Ovary (tissue), 7 donors: ENCODE measurements at regions not wholly inside any gene's neighbourhood (a gene's known extent, or its start where the extent isn't known, plus 50 kb on each side); places are given as distances from the start of the nearest gene placed in this dataset.

Experiments
- DNase-seq, 5 donors: peaks; one replicate each; pipeline ENCODE4 v3.0.0-alpha.2; 2019 to 2020
- H3K27ac ChIP-seq, 2 donors: fragments of 200-600 bp; one replicate each; pipeline versions ENCODE4 v1.5.1 to v1.8.0; 2019 to 2022
- H3K27me3 ChIP-seq: fragments of 200-600 bp; one replicate; pipeline ENCODE4 v1.8.0; 2022
- H3K36me3 ChIP-seq: fragments of 200-600 bp; sonication (generic); one replicate; pipeline ENCODE4 v1.5.1; 2019
- H3K4me1 ChIP-seq: one replicate; pipeline ENCODE4 v1.8.1; 2013; ENCODE audit warnings: mild to moderate bottlenecking, moderate library complexity; ENCODE audit not compliant: insufficient read depth
- H3K4me3 ChIP-seq: fragments of 200-600 bp; sonication (generic); one replicate; pipeline ENCODE4 v1.5.1; 2017
- H3K9me3 ChIP-seq, 2 donors: fragments of 200-600 bp in 1 of 2; sonication (generic) in 1 of 2; one replicate each; pipeline versions ENCODE4 v1.5.1 to v1.8.1; 2013 to 2019; ENCODE audit warnings: mild to moderate bottlenecking in 1 of 2, moderate library complexity in 1 of 2
- EP300 ChIP-seq: sonication (generic); formaldehyde crosslinking; IDR thresholded peaks from one replicate; pipeline ENCODE4 v1.6.1; 2017; ENCODE audit warnings: antibody characterized with exemption
- POLR2A ChIP-seq: fragments of 450-650 bp; IDR thresholded peaks from one replicate; pipeline ENCODE4 v1.6.1; 2017; ENCODE audit warnings: antibody characterized with exemption, mild to moderate bottlenecking, moderate library complexity
- WGBS, 3 donors: extraction: QIAGEN DNeasy Blood & Tissue Kit in 1 of 3; methylation state at CpG; one replicate each; pipeline versions ENCODE4 v1.1.5 to v1.1.7; 2013 to 2017; 5-methylcytosine and 5-hydroxymethylcytosine counted together
- intact Hi-C, 4 donors: fragments of 100-400 bp; cut with DNase I; formaldehyde crosslinking; loops; one replicate each; pipeline versions ENCODE4 v1.11.0 to v1.15.1; 2022 to 2023
- TF ChIP-seq, protein P1 (sequence below), 3 donors: fragments of 450-650 bp in 2 of 3; fragments of 200-600 bp in 1 of 3; IDR thresholded peaks; one replicate each; pipeline versions ENCODE4 v1.5.1 to v1.8.0; 2016 to 2022; ENCODE audit warnings: antibody characterized with exemption in 3 of 3, mild to moderate bottlenecking in 1 of 3
- donor health status: DM: no; HTN: no; CAD: no; lungs with moderate emphysema.
- donor health status: DM: no; HTN: no; CAD: no.
- donor health status: Bipolar disorder and iron deficiency.
- donor health status: DM: no; HTN: no; CAD: no.
- donor health status: DM: yes; HTN: yes; CAD: no.

DNA sequence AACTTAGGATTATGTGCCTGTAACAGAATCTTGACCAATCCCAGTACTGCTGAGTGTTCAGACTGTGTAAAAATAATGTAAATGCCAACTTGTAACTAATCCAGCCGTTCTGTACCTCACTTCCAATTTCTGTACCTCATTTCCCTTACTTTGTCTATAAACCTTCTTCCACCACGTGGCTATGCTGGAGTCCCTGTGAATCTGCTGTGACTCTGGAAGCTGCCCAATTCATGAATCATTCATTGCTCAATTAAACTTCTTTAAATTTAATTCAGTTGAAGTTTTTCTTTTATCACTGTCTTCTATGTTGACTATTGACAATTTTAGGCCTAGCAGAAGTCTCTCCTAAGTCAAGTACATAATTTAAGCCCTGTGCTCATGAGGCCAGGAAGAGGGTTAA lies 215.3 kb upstream of the RHOBTB1 start:
- Histone ChIP-seq H3K27me3 (no peaks in the 10 kb centered on the region), H3K4me1 (no peaks in the 10 kb centered on the region), H3K27ac (no peak overlapping the region), H3K4me3 (no peak overlapping the region), H3K9me3 (no peaks in the 10 kb centered on the region), H3K36me3 (no peaks in the 10 kb centered on the region)
- intact Hi-C loops, result loop anchor here in 1 of 4 donors (10.0 kb wide), 2 partner anchors 126 to 1996 kb away; no protein-coding TSS in a partner anchor
- TF ChIP-seq EP300 (no peak), POLR2A (no peak)
- TF ChIP-seq, protein P1, sequence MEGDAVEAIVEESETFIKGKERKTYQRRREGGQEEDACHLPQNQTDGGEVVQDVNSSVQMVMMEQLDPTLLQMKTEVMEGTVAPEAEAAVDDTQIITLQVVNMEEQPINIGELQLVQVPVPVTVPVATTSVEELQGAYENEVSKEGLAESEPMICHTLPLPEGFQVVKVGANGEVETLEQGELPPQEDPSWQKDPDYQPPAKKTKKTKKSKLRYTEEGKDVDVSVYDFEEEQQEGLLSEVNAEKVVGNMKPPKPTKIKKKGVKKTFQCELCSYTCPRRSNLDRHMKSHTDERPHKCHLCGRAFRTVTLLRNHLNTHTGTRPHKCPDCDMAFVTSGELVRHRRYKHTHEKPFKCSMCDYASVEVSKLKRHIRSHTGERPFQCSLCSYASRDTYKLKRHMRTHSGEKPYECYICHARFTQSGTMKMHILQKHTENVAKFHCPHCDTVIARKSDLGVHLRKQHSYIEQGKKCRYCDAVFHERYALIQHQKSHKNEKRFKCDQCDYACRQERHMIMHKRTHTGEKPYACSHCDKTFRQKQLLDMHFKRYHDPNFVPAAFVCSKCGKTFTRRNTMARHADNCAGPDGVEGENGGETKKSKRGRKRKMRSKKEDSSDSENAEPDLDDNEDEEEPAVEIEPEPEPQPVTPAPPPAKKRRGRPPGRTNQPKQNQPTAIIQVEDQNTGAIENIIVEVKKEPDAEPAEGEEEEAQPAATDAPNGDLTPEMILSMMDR (IDR thresholded peaks at IDR 0.05), result no peak
- WGBS, 3 donors, result 76 to 87% (median 77%) methylated on average over 2 of the region's 2 CpGs
- no peak for DNase-seq

DNA sequence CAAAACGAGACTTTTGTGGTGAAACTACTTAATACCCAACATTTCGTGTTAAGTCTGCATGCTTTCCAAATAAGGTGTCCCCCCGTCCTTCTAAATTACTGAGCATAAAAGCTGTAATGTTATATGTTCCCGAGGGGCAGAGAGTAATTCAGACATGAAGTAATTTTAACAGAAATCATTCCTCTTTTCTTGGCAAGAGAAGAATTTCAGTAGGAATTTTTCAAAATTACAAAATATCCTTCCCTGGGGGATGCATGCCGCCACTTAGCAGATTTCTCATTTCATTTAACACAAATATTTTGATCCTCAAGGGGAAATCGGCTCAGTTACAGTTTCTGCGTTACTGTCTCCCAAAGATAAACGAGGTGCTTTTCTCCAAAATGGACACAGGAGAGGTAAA lies 213.2 kb upstream of the RHOBTB1 start:
- no peaks in the 10 kb centered on the region for H3K4me1 ChIP-seq
- H3K27ac ChIP-seq, result no peak overlapping the region
- H3K36me3 ChIP-seq, result no peaks in the 10 kb centered on the region
- no peak overlapping the region for H3K4me3 ChIP-seq
- no peaks in the 10 kb centered on the region for H3K9me3 ChIP-seq
- no peak for TF ChIP-seq EP300
- intact Hi-C loops, result loop anchor here in 1 of 4 donors (10.0 kb wide), 2 partner anchors 128 to 1998 kb away; no protein-coding TSS in a partner anchor
- H3K27me3 ChIP-seq, result no peaks in the 10 kb centered on the region
- 7 to 14% (median 9%) methylated on average over 8 of the region's 8 CpGs for whole genome bisulfite sequencing, 3 donors
- no peak for DNase-seq

DNA sequence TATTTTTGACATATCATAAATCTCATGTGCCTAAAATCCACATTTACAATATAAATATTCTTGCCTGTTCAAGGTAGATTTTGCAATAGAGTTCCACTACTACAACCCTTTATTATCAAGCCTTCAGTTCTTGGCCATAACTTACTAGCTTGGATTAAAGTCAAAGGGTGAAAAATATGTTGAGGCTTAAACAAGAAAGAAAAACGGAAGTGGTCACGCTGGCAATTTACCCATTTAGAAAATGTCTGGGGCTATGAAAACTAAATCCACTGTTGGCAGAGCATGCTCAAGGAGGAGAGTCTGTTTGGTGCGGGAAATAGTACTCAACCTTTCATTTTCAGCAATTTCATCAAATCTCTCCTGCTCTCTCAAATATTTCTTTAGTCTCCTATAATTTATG lies 209.8 kb upstream of the RHOBTB1 start:
- TF ChIP-seq POLR2A (no peak), EP300 (no peak)
- TF ChIP-seq, protein P1 (IDR thresholded peaks at IDR 0.05), result no peak
- intact Hi-C loops, result loop anchor here in 1 of 4 donors (1.0 to 10.0 kb wide), 3 partner anchors 36 to 2001 kb away; no protein-coding TSS in a partner anchor
- WGBS, 3 donors, result 73 to 81% (median 76%) methylated on average over 3 of the region's 3 CpGs
- H3K36me3 ChIP-seq, result no peaks in the 10 kb centered on the region
- H3K9me3 ChIP-seq, result no peaks in the 10 kb centered on the region
- no peaks in the 10 kb centered on the region for H3K27me3 ChIP-seq
- no peaks in the 10 kb centered on the region for H3K4me1 ChIP-seq
- H3K27ac ChIP-seq, result no peak overlapping the region
- no peak overlapping the region for H3K4me3 ChIP-seq
- no peak for DNase-seq

DNA sequence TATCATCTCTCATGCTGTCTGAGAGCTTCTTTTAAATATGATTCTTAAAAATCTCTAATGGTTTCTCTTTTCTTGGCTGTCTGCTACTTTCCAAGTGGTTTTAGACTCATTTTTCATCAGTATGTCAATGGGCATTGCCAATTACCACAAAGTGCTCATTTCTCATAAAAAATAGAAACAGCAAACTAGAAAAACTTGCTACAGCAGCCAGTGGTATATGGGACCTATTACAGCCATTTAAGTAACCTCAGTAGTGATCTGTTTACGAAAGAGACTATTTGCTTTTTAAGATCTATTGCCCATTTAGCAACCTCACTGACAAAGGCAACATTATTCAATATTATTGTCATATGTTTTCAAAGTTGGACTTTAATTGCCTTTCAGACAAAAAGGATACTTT lies 207.1 kb upstream of the RHOBTB1 start:
- intact Hi-C loops, result loop anchor here in 1 of 4 donors (10.0 kb wide), 2 partner anchors 134 to 2004 kb away; no protein-coding TSS in a partner anchor
- Histone ChIP-seq H3K27ac (no peak overlapping the region), H3K9me3 (no peaks in the 10 kb centered on the region)

DNA sequence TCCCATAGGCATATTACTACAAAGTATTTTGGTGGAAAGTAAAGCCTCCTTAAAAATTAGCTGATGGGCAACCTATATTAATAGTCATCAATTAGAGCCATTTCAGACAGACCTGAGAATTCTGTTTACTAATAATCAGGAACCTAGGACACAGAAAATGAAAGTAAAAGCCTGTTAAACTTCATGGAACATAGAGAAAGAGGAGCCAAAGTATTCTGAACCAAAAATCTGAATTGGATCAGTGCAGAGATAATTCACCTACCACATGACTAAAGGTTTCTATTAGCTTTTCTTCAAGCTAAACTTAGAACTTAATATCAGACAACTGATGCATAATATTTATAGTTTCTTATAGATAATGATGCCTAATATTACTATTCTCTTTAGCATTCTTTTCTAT lies 204.5 kb upstream of the RHOBTB1 start:
- intact Hi-C loops, result no loop called here

More for the DNA sequence above, 207.1 kb upstream of the RHOBTB1 start:
- TF ChIP-seq, protein P1 (IDR thresholded peaks at IDR 0.05), result no peak
- TF ChIP-seq EP300 (no peak), POLR2A (no peak)
- no peaks in the 10 kb centered on the region for H3K36me3 ChIP-seq
- WGBS, 3 donors, result 92 to 97% (median 95%) methylated on average over 1 of the region's 1 CpG
- DNase-seq, result no peak
- H3K27me3 ChIP-seq, result no peaks in the 10 kb centered on the region
- H3K4me3 ChIP-seq, result no peak overlapping the region
- no peaks in the 10 kb centered on the region for H3K4me1 ChIP-seq

More for the DNA sequence above, 204.5 kb upstream of the RHOBTB1 start:
- no peak overlapping the region for H3K4me3 ChIP-seq
- H3K9me3 ChIP-seq, result no peaks in the 10 kb centered on the region
- DNase-seq, result no peak
- H3K27ac ChIP-seq, result no peak overlapping the region
- TF ChIP-seq POLR2A (no peak), EP300 (no peak)
- TF ChIP-seq, protein P1 (IDR thresholded peaks at IDR 0.05), result no peak
- no peaks in the 10 kb centered on the region for H3K27me3 ChIP-seq
- no peaks in the 10 kb centered on the region for H3K36me3 ChIP-seq
- H3K4me1 ChIP-seq, result no peaks in the 10 kb centered on the region
